HepG2 (cell line): ENCODE measurements at regions not wholly inside any gene's neighbourhood (a gene's known extent, or its start where the extent isn't known, plus 50 kb on each side); places are given as distances from the start of the nearest gene placed in this dataset.

Experiments used
- ARID5B ChIP-seq: IDR thresholded peaks from 2 replicates; pipeline ENCODE4 v1.4.0; 2020; ENCODE audit warnings: mild to moderate bottlenecking, missing genetic modification reagents
- CEBPZ ChIP-seq: IDR thresholded peaks from 2 replicates; pipeline ENCODE4 v1.6.1; 2012; ENCODE audit warnings: low read length, improper control_type of control experiment
- CTCF ChIP-seq: sonication (generic); formaldehyde crosslinking; IDR thresholded peaks from 2 replicates; pipeline ENCODE4 v1.5.0; 2020; ENCODE audit warnings: mild to moderate bottlenecking, missing genetic modification reagents, moderate library complexity
- FOXK1 ChIP-seq: sonication (generic); formaldehyde crosslinking; IDR thresholded peaks from 2 replicates; pipeline ENCODE4 v1.4.0; 2020; ENCODE audit warnings: low read depth, missing genetic modification reagents, borderline replicate concordance
- RBFOX2 ChIP-seq: fragments of 200-400 bp; formaldehyde crosslinking; IDR thresholded peaks from 2 replicates; pipeline ENCODE4 v1.6.1; 2017; ENCODE audit warnings: low read depth, mild to moderate bottlenecking, low read length
- SMC3 ChIP-seq: IDR thresholded peaks from 2 replicates; pipeline ENCODE4 v1.6.1; 2011; ENCODE audit warnings: low read length, improper control_type of control experiment
- ZNF207 ChIP-seq: fragments of 450-650 bp; IDR thresholded peaks from 2 replicates; pipeline ENCODE4 v1.6.1; 2016; ENCODE audit warnings: antibody characterized with exemption, borderline replicate concordance
- TF ChIP-seq, protein P1 (sequence below): IDR thresholded peaks from 2 replicates; pipeline ENCODE4 v1.6.1; 2016; ENCODE audit warnings: low read depth, borderline replicate concordance
- TF ChIP-seq, protein P2 (sequence below): IDR thresholded peaks from 2 replicates; pipeline ENCODE4 v1.6.1; 2018; ENCODE audit warnings: missing genetic modification reagents, mild to moderate bottlenecking, missing compliant biosample characterization
- TF ChIP-seq, protein P3 (sequence below): sonication (generic); formaldehyde crosslinking; IDR thresholded peaks from 2 replicates; pipeline ENCODE4 v1.4.0; 2020; ENCODE audit warnings: mild to moderate bottlenecking, missing genetic modification reagents
- TF ChIP-seq, protein P4 (sequence below), 2 experiments: sonication (generic) in 1 of 2; formaldehyde crosslinking in 1 of 2; IDR thresholded peaks; 2 replicates each; pipeline versions ENCODE4 v1.4.0 to v1.6.1; 2016 to 2020; ENCODE audit warnings: borderline replicate concordance in 1 of 2, low read depth in 1 of 2, mild to moderate bottlenecking in 1 of 2, missing genetic modification reagents in 1 of 2

- TF ChIP-seq, protein P1, sequence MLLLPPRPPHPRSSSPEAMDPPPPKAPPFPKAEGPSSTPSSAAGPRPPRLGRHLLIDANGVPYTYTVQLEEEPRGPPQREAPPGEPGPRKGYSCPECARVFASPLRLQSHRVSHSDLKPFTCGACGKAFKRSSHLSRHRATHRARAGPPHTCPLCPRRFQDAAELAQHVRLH = no peak
- TF ChIP-seq ZNF207 = no peak
- TF ChIP-seq SMC3 = 0 out of 2 replicates have a peak, but pooled peaks have one; percentile 9
- 0 out of 2 replicates have a peak, but pooled peaks have one; percentile 60 for TF ChIP-seq FOXK1
- TF ChIP-seq, protein P2, sequence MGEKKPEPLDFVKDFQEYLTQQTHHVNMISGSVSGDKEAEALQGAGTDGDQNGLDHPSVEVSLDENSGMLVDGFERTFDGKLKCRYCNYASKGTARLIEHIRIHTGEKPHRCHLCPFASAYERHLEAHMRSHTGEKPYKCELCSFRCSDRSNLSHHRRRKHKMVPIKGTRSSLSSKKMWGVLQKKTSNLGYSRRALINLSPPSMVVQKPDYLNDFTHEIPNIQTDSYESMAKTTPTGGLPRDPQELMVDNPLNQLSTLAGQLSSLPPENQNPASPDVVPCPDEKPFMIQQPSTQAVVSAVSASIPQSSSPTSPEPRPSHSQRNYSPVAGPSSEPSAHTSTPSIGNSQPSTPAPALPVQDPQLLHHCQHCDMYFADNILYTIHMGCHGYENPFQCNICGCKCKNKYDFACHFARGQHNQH (CRISPR knock-in tag) = no peak
- TF ChIP-seq, protein P3, sequence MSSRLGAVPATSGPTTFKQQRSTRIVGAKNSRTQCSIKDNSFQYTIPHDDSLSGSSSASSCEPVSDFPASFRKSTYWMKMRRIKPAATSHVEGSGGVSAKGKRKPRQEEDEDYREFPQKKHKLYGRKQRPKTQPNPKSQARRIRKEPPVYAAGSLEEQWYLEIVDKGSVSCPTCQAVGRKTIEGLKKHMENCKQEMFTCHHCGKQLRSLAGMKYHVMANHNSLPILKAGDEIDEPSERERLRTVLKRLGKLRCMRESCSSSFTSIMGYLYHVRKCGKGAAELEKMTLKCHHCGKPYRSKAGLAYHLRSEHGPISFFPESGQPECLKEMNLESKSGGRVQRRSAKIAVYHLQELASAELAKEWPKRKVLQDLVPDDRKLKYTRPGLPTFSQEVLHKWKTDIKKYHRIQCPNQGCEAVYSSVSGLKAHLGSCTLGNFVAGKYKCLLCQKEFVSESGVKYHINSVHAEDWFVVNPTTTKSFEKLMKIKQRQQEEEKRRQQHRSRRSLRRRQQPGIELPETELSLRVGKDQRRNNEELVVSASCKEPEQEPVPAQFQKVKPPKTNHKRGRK (CRISPR knock-in tag) = no peak
- no peak for TF ChIP-seq RBFOX2
- TF ChIP-seq CTCF = peak; percentile 67
- peak; percentile 56; the same call in 1 of the 2 replicates for TF ChIP-seq ARID5B (CRISPR knock-in tag)
- TF ChIP-seq, protein P4, sequence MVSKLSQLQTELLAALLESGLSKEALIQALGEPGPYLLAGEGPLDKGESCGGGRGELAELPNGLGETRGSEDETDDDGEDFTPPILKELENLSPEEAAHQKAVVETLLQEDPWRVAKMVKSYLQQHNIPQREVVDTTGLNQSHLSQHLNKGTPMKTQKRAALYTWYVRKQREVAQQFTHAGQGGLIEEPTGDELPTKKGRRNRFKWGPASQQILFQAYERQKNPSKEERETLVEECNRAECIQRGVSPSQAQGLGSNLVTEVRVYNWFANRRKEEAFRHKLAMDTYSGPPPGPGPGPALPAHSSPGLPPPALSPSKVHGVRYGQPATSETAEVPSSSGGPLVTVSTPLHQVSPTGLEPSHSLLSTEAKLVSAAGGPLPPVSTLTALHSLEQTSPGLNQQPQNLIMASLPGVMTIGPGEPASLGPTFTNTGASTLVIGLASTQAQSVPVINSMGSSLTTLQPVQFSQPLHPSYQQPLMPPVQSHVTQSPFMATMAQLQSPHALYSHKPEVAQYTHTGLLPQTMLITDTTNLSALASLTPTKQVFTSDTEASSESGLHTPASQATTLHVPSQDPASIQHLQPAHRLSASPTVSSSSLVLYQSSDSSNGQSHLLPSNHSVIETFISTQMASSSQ (IDR thresholded peaks at IDR 0.05; ENCODE audit: low read depth) = 0 out of 2 replicates have a peak, but pooled peaks have one; percentile 41
- TF ChIP-seq, protein P4 (CRISPR knock-in tag; IDR thresholded peaks at IDR 0.05; ENCODE audit: borderline replicate concordance) = no peak
- TF ChIP-seq CEBPZ = no peak
Observed at GRCh38 chr11:90310210-90310609, 87.4 kb upstream of the CHORDC1 start (continued).
